ENCODE measurements at regions not wholly inside any gene's neighbourhood (a gene's known extent, or its start where the extent isn't known, plus 50 kb on each side); places are given as distances from the start of the nearest gene placed in this dataset.
A peak's percentile ranks its signal among the peaks of the same experiment; 100 is the strongest.

- ChIA-PET CTCF (interaction anchor here (0.6 to 5.7 kb wide), 37 partner anchors 9 to 1461 kb away, joined by 3 to 115 read pairs (median 4); partner anchors contain the start of gene POLR1F), POLR2A (interaction anchor here (1.0 kb wide), 1 partner anchor 218 kb away, joined by 3 read pairs; no protein-coding TSS in a partner anchor)
- Histone ChIP-seq H3K27ac (no peak overlapping the region), H3K4me2 (peak overlapping the region; percentile 35; the same call in 2 of the 3 replicates), H3K4me1 (no peaks in the 10 kb centered on the region), H3K9me3 (no peaks in the 10 kb centered on the region), H3K4me3 (no peak overlapping the region)
- no peak for TF ChIP-seq HOXA7 (CRISPR knock-in tag; IDR thresholded peaks at IDR 0.05)
- TF ChIP-seq POLR2AphosphoS2 (conservative IDR thresholded peaks at IDR 0.05; ENCODE audit: low read length), result no peak
- TF ChIP-seq EHMT2 (IDR thresholded peaks at IDR 0.05; ENCODE audit: low read depth), result no peak
- no peak for TF ChIP-seq POLR2A (IDR thresholded peaks at IDR 0.05; ENCODE audit: low read length)
- no peak for TF ChIP-seq JUN (IDR thresholded peaks at IDR 0.05)
- no peak for TF ChIP-seq KDM1A (IDR thresholded peaks at IDR 0.05; ENCODE audit: low read depth)
- TF ChIP-seq, protein P1, sequence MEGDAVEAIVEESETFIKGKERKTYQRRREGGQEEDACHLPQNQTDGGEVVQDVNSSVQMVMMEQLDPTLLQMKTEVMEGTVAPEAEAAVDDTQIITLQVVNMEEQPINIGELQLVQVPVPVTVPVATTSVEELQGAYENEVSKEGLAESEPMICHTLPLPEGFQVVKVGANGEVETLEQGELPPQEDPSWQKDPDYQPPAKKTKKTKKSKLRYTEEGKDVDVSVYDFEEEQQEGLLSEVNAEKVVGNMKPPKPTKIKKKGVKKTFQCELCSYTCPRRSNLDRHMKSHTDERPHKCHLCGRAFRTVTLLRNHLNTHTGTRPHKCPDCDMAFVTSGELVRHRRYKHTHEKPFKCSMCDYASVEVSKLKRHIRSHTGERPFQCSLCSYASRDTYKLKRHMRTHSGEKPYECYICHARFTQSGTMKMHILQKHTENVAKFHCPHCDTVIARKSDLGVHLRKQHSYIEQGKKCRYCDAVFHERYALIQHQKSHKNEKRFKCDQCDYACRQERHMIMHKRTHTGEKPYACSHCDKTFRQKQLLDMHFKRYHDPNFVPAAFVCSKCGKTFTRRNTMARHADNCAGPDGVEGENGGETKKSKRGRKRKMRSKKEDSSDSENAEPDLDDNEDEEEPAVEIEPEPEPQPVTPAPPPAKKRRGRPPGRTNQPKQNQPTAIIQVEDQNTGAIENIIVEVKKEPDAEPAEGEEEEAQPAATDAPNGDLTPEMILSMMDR (IDR thresholded peaks at IDR 0.05), result peak; percentile 65
- TF ChIP-seq CEBPB (IDR thresholded peaks at IDR 0.05), result no peak
- no peak for TF ChIP-seq KDM5A (IDR thresholded peaks at IDR 0.05)
- no peak for TF ChIP-seq REST (IDR thresholded peaks at IDR 0.05)
- no peak for TF ChIP-seq TP53 (CRISPR knock-in tag; IDR thresholded peaks at IDR 0.05)
- no peak for TF ChIP-seq MAX (IDR thresholded peaks at IDR 0.05)
- no peak for TF ChIP-seq RFX5 (IDR thresholded peaks at IDR 0.05)
- TF ChIP-seq HOXB5 (CRISPR knock-in tag; IDR thresholded peaks at IDR 0.05), result no peak
- no peak for TF ChIP-seq JUNB (IDR thresholded peaks at IDR 0.05)
- no peak for TF ChIP-seq CHD2 (IDR thresholded peaks at IDR 0.05; ENCODE audit: low read length, partially characterized antibody)
- no peak for TF ChIP-seq ZNF302 (CRISPR knock-in tag; IDR thresholded peaks at IDR 0.05)
- TF ChIP-seq RAD21 (conservative IDR thresholded peaks at IDR 0.05 in 1 of 2, IDR thresholded peaks at IDR 0.05 in 1 of 2), result peak; percentile 73 to 74
- TF ChIP-seq RARB (CRISPR knock-in tag; IDR thresholded peaks at IDR 0.05), result no peak
- TF ChIP-seq RNF2 (IDR thresholded peaks at IDR 0.05; ENCODE audit: borderline replicate concordance, low read depth), result no peak
- TF ChIP-seq FOSL2 (IDR thresholded peaks at IDR 0.05), result no peak
- TF ChIP-seq FOSL2 (CRISPR knock-in tag; IDR thresholded peaks at IDR 0.05), result peak; percentile 23; the same call in 1 of the 2 replicates
- no peak for TF ChIP-seq NFE2L2 (conservative IDR thresholded peaks at IDR 0.05; ENCODE audit: low read length)
- TF ChIP-seq SMC3 (IDR thresholded peaks at IDR 0.05), result peak; percentile 40; the same call in 2 of the 3 replicates
- TF ChIP-seq E2F6 (IDR thresholded peaks at IDR 0.05; ENCODE audit: borderline replicate concordance, low read depth), result no peak
- no peak for TF ChIP-seq CHD4 (IDR thresholded peaks at IDR 0.05; ENCODE audit: borderline replicate concordance)
- TF ChIP-seq BHLHE40 (IDR thresholded peaks at IDR 0.05; ENCODE audit: low read depth, low read length), result no peak
- TF ChIP-seq HEYL (CRISPR knock-in tag; IDR thresholded peaks at IDR 0.05), result no peak
- TF ChIP-seq HOXB13 (CRISPR knock-in tag; IDR thresholded peaks at IDR 0.05; ENCODE audit: low read depth), result no peak
- peak; percentile 46 for FAIRE-seq
- DNase-seq (ENCODE audit: low read depth in 1 of 2, low spot score in 1 of 2), result peak; percentile 18 to 52
- ATAC-seq, result peak in 1 of 2 experiments; percentile 82; a peak in 3 of 6 replicates
- whole genome bisulfite sequencing (ENCODE audit: missing lambda C conversion rate), result 42% methylated on average over 7 of the region's 7 CpGs
Observed at GRCh38 chr7:18352339-18353255, 143.0 kb upstream of the HDAC9 start.
